SK-N-SH treated with all-trans-retinoic acid at 6 μM for 48 hours (cell line): ENCODE measurements at regions not wholly inside any gene's neighbourhood (a gene's known extent, or its start where the extent isn't known, plus 50 kb on each side); places are given as distances from the start of the nearest gene placed in this dataset.

ENCODE experiments used
- ATAC-seq: fragments of 200-7000 bp; cut with Tn5 transposase; 3 replicates; pipeline ENCODE4 v1.9.1; 2020; ENCODE audit warnings: mild to moderate bottlenecking, moderate library complexity
- ARNTL ChIP-seq: fragments of 450-650 bp; formaldehyde crosslinking; IDR thresholded peaks from 2 replicates; pipeline ENCODE4 v1.5.0; 2020; ENCODE audit warnings: low read depth, mild to moderate bottlenecking, moderate library complexity, borderline replicate concordance
- BACH2 ChIP-seq: fragments of 250-450 bp; sonication (Bioruptor Pico); IDR thresholded peaks from 2 replicates; pipeline ENCODE4 v1.9.0; 2021; ENCODE audit warnings: mild to moderate bottlenecking, borderline replicate concordance
- CSRNP3 ChIP-seq: fragments of 250-450 bp; sonication (Bioruptor Pico); IDR thresholded peaks from 2 replicates; pipeline ENCODE4 v1.5.1; 2021; ENCODE audit warnings: mild to moderate bottlenecking, moderate library complexity
- ESRRG ChIP-seq: fragments of 250-450 bp; sonication (Bioruptor Pico); IDR thresholded peaks from 2 replicates; pipeline ENCODE4 v1.6.1; 2021; ENCODE audit warnings: mild to moderate bottlenecking
- GLIS3 ChIP-seq: fragments of 250-450 bp; sonication (Bioruptor Pico); IDR thresholded peaks from 2 replicates; pipeline ENCODE4 v1.5.0; 2020; ENCODE audit warnings: mild to moderate bottlenecking, moderate library complexity
- ISL1 ChIP-seq: fragments of 250-450 bp; sonication (Bioruptor Pico); IDR thresholded peaks from 2 replicates; pipeline ENCODE4 v2.1.2; 2022; ENCODE audit warnings: mild to moderate bottlenecking, moderate library complexity
- OSR1 ChIP-seq: fragments of 250-450 bp; sonication (Bioruptor Pico); IDR thresholded peaks from 2 replicates; pipeline ENCODE4 v1.8.0; 2022; ENCODE audit warnings: moderate library complexity, mild to moderate bottlenecking, inconsistent platforms
- PATZ1 ChIP-seq: fragments of 250-450 bp; sonication (Bioruptor Pico); IDR thresholded peaks from 2 replicates; pipeline ENCODE4 v1.8.0; 2020; ENCODE audit warnings: mild to moderate bottlenecking, moderate library complexity, borderline replicate concordance
- POU6F1 ChIP-seq: fragments of 250-450 bp; sonication (Bioruptor Pico); IDR thresholded peaks from 2 replicates; pipeline ENCODE4 v1.8.0; 2021; ENCODE audit warnings: low read depth, mild to moderate bottlenecking, moderate library complexity, borderline replicate concordance
- PPARA ChIP-seq: fragments of 250-450 bp; sonication (Bioruptor Pico); IDR thresholded peaks from 2 replicates; pipeline ENCODE4 v1.5.0; 2020; ENCODE audit warnings: mild to moderate bottlenecking, borderline replicate concordance
- RARB ChIP-seq: fragments of 250-450 bp; sonication (Bioruptor Pico); IDR thresholded peaks from 2 replicates; pipeline ENCODE4 v1.8.0; 2021; ENCODE audit warnings: mild to moderate bottlenecking, moderate library complexity
- SNAI2 ChIP-seq: fragments of 250-450 bp; sonication (Bioruptor Pico); IDR thresholded peaks from 2 replicates; pipeline ENCODE4 v1.5.0; 2020; ENCODE audit warnings: mild to moderate bottlenecking, moderate library complexity
- TCF4 ChIP-seq: fragments of 250-450 bp; sonication (Bioruptor Pico); IDR thresholded peaks from 2 replicates; pipeline ENCODE4 v1.8.0; 2021; ENCODE audit warnings: mild to moderate bottlenecking, moderate library complexity, borderline replicate concordance
- TOX ChIP-seq: fragments of 250-450 bp; sonication (Bioruptor Pico); IDR thresholded peaks from 2 replicates; pipeline ENCODE4 v1.8.0; 2021; ENCODE audit warnings: mild to moderate bottlenecking, moderate library complexity, borderline replicate concordance
- TSHZ2 ChIP-seq: fragments of 250-450 bp; sonication (Bioruptor Pico); IDR thresholded peaks from 2 replicates; pipeline ENCODE4 v1.5.0; 2020; ENCODE audit warnings: mild to moderate bottlenecking, moderate library complexity
- ZC3H10 ChIP-seq: fragments of 250-450 bp; sonication (Bioruptor Pico); IDR thresholded peaks from 2 replicates; pipeline ENCODE4 v1.5.1; 2021; ENCODE audit warnings: mild to moderate bottlenecking, moderate library complexity
- ZFP3 ChIP-seq: fragments of 250-450 bp; sonication (Bioruptor Pico); IDR thresholded peaks from 2 replicates; pipeline ENCODE4 v1.5.0; 2020; ENCODE audit warnings: mild to moderate bottlenecking, moderate library complexity
- ZFP30 ChIP-seq: fragments of 450-650 bp; formaldehyde crosslinking; IDR thresholded peaks from 2 replicates; pipeline ENCODE4 v1.5.0; 2022; ENCODE audit warnings: mild to moderate bottlenecking, moderate library complexity
- ZNF565 ChIP-seq: fragments of 450-650 bp; formaldehyde crosslinking; conservative IDR thresholded peaks from 2 replicates; pipeline ENCODE4 v1.5.0; 2020; ENCODE audit warnings: low read depth, mild to moderate bottlenecking, moderate library complexity
- ZNF70 ChIP-seq: fragments of 450-650 bp; formaldehyde crosslinking; IDR thresholded peaks from 2 replicates; pipeline ENCODE4 v1.5.0; 2020; ENCODE audit warnings: mild to moderate bottlenecking, moderate library complexity
- ZNF8 ChIP-seq: fragments of 450-650 bp; formaldehyde crosslinking; IDR thresholded peaks from 2 replicates; pipeline ENCODE4 v1.5.0; 2020; ENCODE audit warnings: mild to moderate bottlenecking, moderate library complexity

- TF ChIP-seq ZFP30 (CRISPR knock-in tag) (no peak), ESRRG (no peak), RARB (no peak), TSHZ2 (CRISPR knock-in tag) (no peak), SNAI2 (CRISPR knock-in tag) (no peak), ARNTL (CRISPR knock-in tag) (no peak), ZNF70 (CRISPR knock-in tag) (no peak), OSR1 (no peak), ISL1 (CRISPR knock-in tag) (no peak), CSRNP3 (no peak), ZFP3 (no peak), GLIS3 (no peak), PPARA (no peak), TCF4 (CRISPR knock-in tag) (no peak), ZNF8 (no peak), PATZ1 (CRISPR knock-in tag) (no peak), BACH2 (CRISPR knock-in tag) (no peak), TOX (no peak), ZC3H10 (CRISPR knock-in tag) (no peak)
- ATAC-seq, result peak; percentile 58
Observed at GRCh38 chr12:124466216-124467128, 100.9 kb downstream of the NCOR2 start.

- TF ChIP-seq SNAI2 (CRISPR knock-in tag) (no peak), ZFP3 (no peak), ESRRG (no peak), PATZ1 (CRISPR knock-in tag) (no peak), TSHZ2 (CRISPR knock-in tag) (no peak), ZNF8 (no peak), ZNF565 (CRISPR knock-in tag) (no peak), GLIS3 (no peak), BACH2 (CRISPR knock-in tag) (no peak), POU6F1 (no peak), OSR1 (no peak)
- no peak for ATAC-seq
Observed at GRCh38 chr12:124465473-124465872, 101.9 kb downstream of the NCOR2 start.
